ENCODE measurements at regions not wholly inside any gene's neighbourhood (a gene's known extent, or its start where the extent isn't known, plus 50 kb on each side); places are given as distances from the start of the nearest gene placed in this dataset.
"Not testable (repeated sequence)": the region's sequence is repeated elsewhere in the genome, so short reads cannot be mapped to it uniquely, and the experiment has no call there.

GRCh38 chr12:22115711-22116110, 69.7 kb downstream of the CMAS start:
- DNase-seq (ENCODE audit: low spot score), result no peak

- no peak for DNase-seq (ENCODE audit: low spot score)
Measured at GRCh38 chr12:22116376-22116775, 70.4 kb downstream of the CMAS start.

GRCh38 chr12:22117563-22118237, 71.7 kb downstream of the CMAS start:
- peak; percentile 90 for DNase-seq (ENCODE audit: low spot score)

DNA sequence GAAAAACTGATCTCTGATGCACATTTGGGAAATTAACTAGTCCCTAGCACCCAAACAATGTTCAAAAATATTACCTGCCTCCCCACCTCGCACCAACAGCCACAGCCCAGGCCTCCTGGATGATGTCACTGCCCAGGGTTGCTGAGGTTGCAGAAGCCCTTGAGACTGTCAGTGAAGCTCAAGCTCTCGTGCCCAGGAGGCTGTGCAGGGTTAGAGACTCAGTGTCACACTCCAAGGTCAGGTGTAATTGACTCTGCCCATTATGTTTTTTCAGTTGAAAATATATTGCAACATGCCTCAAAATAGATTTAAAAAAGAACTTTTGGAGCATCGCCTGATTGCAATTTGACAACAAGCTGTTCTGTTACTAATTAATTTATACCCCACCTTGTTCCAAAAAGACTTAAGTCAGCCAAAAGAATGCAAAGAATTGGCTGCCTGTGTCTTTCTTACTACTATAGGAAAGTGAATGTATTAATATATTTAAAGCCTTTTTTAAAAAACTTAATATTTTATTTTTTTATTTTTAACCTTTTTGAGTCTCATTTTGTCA, 72.3 kb downstream of the CMAS start:
- peak; percentile 10 for DNase-seq (ENCODE audit: low spot score)

DNA sequence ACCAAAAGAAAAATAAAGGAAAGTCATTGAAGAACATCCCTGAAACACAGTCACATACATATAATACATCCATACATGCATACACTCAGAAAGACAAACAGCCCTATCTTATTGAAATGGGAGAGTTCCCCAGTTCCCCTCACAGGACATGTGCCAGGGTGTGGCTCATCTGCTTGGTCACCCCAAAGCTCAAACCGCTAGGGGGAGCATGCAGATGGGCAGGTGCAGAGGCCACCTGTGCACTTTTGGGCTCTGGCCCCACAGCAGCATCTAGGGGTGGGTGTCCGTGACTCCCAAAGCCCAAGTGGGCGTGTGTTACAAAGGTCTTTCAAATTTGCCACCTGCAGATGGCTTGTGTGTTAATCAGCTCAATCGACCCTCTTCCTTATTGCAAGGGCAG, 75.2 kb downstream of the CMAS start:
- no peak for DNase-seq (ENCODE audit: low spot score)

DNA sequence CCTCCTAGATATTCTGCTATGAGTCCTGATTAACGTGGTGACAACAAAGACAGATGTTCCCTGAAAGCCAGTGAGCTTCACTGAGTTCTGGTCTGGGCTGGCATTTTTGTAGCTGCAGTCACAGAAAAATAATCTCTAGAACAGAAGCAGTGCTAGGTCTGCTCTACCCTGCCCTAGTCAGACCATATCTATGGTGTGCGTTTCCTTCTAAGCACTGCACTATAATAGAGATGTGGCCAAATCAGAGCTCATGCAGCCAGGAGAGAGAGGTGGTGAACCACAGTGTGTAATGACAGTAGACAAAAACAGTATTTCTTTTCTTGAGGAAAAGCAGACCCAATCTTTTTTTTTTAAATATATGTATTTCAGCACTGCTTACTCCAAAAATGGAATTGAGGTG, 76.3 kb downstream of the CMAS start:
- DNase-seq (ENCODE audit: low spot score), result no peak

GRCh38 chr12:22124987-22125386, 79.0 kb downstream of the CMAS start:
- no peak for DNase-seq (ENCODE audit: low spot score)

DNA sequence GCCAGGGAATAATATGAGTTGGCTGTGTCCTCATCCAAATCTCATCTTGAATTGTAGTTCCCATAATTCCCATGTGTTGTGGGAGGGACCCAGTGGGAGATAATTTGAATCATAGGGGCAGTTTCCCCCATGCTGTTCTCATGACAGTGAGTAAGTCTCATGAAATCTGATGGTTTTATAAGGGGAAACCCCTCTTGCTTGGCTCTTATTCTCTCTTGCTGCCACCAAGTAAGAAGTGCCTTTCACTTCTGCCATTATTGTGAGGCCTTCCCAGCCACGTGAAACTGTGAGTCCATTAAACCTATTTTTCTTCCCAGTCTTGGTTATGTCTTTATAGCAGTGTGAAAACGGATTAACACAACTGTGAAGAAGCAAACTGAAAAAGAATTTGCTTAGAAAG, 80.1 kb downstream of the CMAS start:
- DNase-seq (ENCODE audit: low spot score), result not testable (repeated sequence)

DNA sequence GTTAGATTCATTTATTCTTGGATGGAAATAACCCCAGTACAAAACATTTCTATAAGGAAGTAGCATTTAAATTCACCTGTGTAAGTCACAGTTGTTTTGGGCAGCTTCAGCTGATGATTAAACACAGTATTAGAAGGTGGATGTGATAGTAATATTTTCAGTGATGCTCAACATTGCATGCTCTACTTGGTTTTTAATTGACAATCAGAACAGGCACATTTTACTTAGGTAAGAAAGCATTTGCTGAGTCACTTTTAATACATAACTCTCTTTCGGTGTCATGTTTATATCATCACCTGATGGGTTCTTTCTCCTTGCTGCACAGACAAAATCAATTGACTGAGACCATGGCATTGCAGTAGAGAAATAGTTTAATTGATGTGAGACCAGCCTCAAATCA, 80.7 kb downstream of the CMAS start:
- no peak for DNase-seq (ENCODE audit: low spot score)

- no peak for DNase-seq (ENCODE audit: low spot score)
Measured at GRCh38 chr12:22130671-22131070, 84.7 kb downstream of the CMAS start.

GRCh38 chr12:22136604-22137117, 90.6 kb downstream of the CMAS start:
- DNase-seq (ENCODE audit: low spot score), result not testable (repeated sequence)
